ENCODE measurements at regions not wholly inside any gene's neighbourhood (a gene's known extent, or its start where the extent isn't known, plus 50 kb on each side); places are given as distances from the start of the nearest gene placed in this dataset.

DNA sequence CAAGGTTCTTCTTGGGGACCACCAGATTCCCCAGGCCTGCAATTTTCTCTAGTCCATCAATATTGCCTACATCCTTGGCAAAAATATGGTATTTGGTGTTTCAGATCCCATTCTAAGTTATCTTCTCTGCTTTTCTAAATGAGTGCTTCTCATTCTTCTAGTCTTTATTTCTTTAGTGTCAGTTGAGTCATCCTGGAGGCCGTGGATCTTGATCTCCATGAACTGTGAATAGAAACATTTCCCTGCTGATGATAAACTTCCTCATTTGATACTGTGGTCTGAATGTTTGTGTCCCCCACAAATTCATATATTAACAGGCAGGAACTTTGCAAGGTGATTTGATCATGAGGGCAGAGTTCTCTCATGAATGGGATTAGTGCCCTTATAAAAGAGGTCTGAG is 779.3 kb downstream of the INHBA start:
- TF ChIP-seq, protein P1, sequence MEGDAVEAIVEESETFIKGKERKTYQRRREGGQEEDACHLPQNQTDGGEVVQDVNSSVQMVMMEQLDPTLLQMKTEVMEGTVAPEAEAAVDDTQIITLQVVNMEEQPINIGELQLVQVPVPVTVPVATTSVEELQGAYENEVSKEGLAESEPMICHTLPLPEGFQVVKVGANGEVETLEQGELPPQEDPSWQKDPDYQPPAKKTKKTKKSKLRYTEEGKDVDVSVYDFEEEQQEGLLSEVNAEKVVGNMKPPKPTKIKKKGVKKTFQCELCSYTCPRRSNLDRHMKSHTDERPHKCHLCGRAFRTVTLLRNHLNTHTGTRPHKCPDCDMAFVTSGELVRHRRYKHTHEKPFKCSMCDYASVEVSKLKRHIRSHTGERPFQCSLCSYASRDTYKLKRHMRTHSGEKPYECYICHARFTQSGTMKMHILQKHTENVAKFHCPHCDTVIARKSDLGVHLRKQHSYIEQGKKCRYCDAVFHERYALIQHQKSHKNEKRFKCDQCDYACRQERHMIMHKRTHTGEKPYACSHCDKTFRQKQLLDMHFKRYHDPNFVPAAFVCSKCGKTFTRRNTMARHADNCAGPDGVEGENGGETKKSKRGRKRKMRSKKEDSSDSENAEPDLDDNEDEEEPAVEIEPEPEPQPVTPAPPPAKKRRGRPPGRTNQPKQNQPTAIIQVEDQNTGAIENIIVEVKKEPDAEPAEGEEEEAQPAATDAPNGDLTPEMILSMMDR (IDR thresholded peaks at IDR 0.05; ENCODE audit: borderline replicate concordance, control extremely low read depth, extremely low read depth, insufficient read depth, missing control alignments) = no peak
- DNase-seq (ENCODE audit: low spot score) = no peak
- in situ Hi-C loops (cut with MboI; ENCODE audit: low sequenced_read_pairs, unreplicated experiment) = no loop called here

DNA sequence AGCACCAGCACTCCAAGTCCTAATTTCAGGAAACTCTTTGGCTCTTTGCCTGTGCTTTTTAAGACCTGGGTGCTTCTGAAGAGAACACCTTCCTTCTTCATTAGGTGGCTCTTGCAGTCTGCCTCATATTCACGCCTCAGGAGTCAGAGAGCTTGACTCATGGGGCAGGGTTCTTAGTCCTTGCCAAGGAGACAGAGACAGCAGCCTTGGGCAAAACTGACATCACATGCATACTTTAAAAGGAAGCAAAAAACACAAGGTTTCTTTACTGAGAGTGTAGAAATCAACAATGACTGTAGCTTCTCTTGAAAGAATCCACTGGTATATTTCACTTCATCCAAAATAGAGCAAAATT is 780.6 kb downstream of the INHBA start:
- TF ChIP-seq, protein P1 (IDR thresholded peaks at IDR 0.05; ENCODE audit: borderline replicate concordance, control extremely low read depth, extremely low read depth, insufficient read depth, missing control alignments) = no peak
- in situ Hi-C loops (cut with MboI; ENCODE audit: low sequenced_read_pairs, unreplicated experiment) = no loop called here
- no peak for DNase-seq (ENCODE audit: low spot score)

DNA sequence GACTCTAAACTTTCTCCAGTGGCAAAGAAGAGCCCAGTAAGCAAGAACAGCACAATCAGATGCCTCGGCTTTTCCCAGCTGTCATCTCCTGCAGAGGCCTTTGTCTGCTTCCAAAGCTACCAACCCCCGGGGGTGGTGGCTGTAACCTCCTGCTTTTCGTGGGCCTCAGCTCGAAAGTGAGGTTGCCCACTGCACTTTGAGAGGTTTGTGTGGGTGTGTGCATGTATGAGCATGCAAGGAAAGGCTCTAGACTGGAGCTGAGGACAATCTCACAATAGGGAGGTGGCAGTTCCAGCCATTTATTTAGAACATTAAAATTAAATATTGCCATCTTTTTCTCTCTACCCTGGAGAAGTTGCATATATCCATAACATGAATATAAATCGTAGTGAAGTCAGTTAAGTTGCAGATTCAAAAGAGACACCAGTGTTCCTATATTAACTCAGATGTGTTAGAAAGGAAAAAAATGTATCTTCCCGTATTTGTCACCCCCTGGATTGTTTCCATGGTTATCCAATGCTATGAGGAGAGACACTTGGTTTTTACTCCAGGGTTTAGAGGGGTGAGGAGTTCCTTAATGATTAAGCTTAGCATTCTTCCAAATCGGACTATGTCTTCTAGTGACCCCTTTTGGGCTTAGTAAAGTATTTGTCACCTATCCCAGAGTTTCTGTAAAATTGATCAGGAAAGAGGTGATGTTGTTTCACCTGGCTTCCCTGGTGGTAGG is 781.1 kb downstream of the INHBA start:
- in situ Hi-C loops (cut with MboI; ENCODE audit: low sequenced_read_pairs, unreplicated experiment) = no loop called here
- no peak for DNase-seq (ENCODE audit: low spot score)

DNA sequence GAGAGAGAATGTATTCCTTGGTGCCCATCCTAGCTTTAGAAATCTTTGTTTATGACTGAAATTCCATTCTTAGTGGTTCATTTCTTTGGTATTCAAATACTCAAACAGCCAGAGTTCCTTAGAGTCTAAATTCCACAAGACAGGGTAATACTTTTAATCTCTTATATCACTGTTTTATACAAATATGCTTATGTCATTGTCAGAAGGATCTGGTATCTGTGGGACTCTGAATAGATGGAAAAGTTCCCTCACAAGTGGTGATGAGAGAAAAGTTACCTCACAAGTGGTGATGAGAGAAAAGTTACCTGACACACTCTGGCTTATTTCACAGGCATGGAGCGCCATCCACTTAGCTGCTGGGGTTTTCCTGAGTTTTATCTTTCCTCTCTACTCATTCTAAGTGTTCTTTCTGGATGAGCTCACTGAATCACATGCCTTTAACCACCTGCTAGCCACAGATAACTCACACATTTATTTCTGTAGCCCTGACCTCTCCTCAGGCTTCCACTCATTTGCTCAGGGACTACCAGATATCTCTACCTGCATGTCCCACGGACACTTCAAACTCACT is 784.0 kb downstream of the SUGCT start:
- in situ Hi-C loops (cut with MboI; ENCODE audit: low sequenced_read_pairs, unreplicated experiment) = no loop called here
- no peak for DNase-seq (ENCODE audit: low spot score)
- TF ChIP-seq, protein P1 (IDR thresholded peaks at IDR 0.05; ENCODE audit: borderline replicate concordance, control extremely low read depth, extremely low read depth, insufficient read depth, missing control alignments) = no peak

More for the DNA sequence above, 781.1 kb downstream of the INHBA start:
- TF ChIP-seq, protein P1 (IDR thresholded peaks at IDR 0.05; ENCODE audit: borderline replicate concordance, control extremely low read depth, extremely low read depth, insufficient read depth, missing control alignments) = no peak

DNA sequence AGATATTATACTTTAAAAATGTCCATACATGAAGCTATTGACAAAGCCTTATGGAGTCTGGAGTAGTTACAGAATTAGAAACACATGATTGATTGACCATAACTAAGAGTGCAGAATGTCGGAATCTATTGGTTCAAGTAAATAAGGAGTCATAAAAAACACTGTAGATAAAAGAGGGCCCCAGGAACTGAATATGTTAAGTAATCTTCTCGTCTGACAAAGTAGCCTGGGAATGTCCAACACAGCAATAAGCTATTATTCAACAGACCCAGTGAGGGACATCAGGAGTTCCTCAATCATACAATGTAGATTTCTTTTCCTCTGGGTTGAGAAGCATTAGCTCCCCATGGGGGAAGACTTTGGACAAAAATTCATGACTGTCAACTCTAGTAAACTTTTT is 782.0 kb downstream of the SUGCT start:
- no peak for DNase-seq (ENCODE audit: low spot score)
- in situ Hi-C loops (cut with MboI; ENCODE audit: low sequenced_read_pairs, unreplicated experiment) = no loop called here
- TF ChIP-seq, protein P1 (IDR thresholded peaks at IDR 0.05; ENCODE audit: borderline replicate concordance, control extremely low read depth, extremely low read depth, insufficient read depth, missing control alignments) = no peak

DNA sequence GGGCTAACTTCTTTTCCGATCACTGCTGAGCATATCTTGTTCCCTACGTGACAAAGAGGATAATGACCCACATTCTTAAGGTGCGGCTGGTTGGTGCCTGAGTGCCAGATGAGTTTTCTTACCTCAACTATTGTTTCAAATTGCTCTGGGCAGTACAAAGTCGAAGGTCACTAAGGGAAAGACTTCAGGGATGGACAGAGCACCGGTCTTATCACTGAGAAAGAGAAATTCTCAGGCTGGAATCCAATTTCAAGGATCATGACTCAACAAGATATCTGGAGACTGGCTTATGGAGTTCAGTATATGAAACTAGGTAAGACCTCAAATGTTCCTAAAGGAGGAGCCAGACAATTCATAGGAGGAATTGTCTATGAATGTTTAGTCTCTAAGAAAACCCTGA is 780.3 kb downstream of the SUGCT start:
- no peak for DNase-seq (ENCODE audit: low spot score)
- TF ChIP-seq, protein P1 (IDR thresholded peaks at IDR 0.05; ENCODE audit: borderline replicate concordance, control extremely low read depth, extremely low read depth, insufficient read depth, missing control alignments) = no peak
- in situ Hi-C loops (cut with MboI; ENCODE audit: low sequenced_read_pairs, unreplicated experiment) = no loop called here

Measured in GM13976 (cell line).